Small intestine (tissue), 7 donors: ENCODE measurements at regions not wholly inside any gene's neighbourhood (a gene's known extent, or its start where the extent isn't known, plus 50 kb on each side); places are given as distances from the start of the nearest gene placed in this dataset.
A peak's percentile ranks its signal among the peaks of the same experiment; 100 is the strongest.

Experiments
- DNase-seq, 2 donors: peaks; one replicate each; pipeline versions ENCODE4 v3.0.0 to v3.0.0-alpha.2; 2013
- FAIRE-seq: peaks from 2 replicates; lab custom pipeline; 2012; peaks lifted over from hg19 to GRCh38; lab: Jason Lieb, UNC
- H3K27ac ChIP-seq, 3 donors: one replicate each; pipeline ENCODE4 v1.5.1; 2013; ENCODE audit warnings: low read length in 2 of 3, mild to moderate bottlenecking in 2 of 3, control low read depth in 1 of 3, inconsistent platforms in 1 of 3, low read depth in 1 of 3, moderate library complexity in 1 of 3
- H3K27me3 ChIP-seq, 3 donors: one replicate each; pipeline ENCODE4 v1.6.1; 2013; ENCODE audit warnings: low read length in 3 of 3, inconsistent platforms in 1 of 3; ENCODE audit not compliant: control insufficient read depth in 3 of 3, insufficient read depth in 3 of 3
- H3K36me3 ChIP-seq, 3 donors: one replicate each; pipeline ENCODE4 v1.6.1; 2013; ENCODE audit warnings: low read length in 3 of 3, inconsistent platforms in 1 of 3, low read depth in 1 of 3, mild to moderate bottlenecking in 1 of 3, moderate library complexity in 1 of 3; ENCODE audit not compliant: control insufficient read depth in 3 of 3, insufficient read depth in 2 of 3
- H3K4me1 ChIP-seq, 3 donors: one replicate each; pipeline ENCODE4 v1.6.1; 2013; ENCODE audit warnings: low read length in 2 of 3, inconsistent platforms in 1 of 3, low read depth in 1 of 3, mild to moderate bottlenecking in 1 of 3, moderate library complexity in 1 of 3; ENCODE audit not compliant: control insufficient read depth in 3 of 3, insufficient read depth in 2 of 3
- H3K4me3 ChIP-seq, 3 donors: one replicate each; pipeline ENCODE4 v1.5.1; 2013; ENCODE audit warnings: low read length in 3 of 3, control low read depth in 1 of 3, inconsistent platforms in 1 of 3, low read depth in 1 of 3, mild to moderate bottlenecking in 1 of 3, moderate library complexity in 1 of 3
- H3K9me3 ChIP-seq, 2 donors: one replicate each; pipeline ENCODE4 v1.6.1; 2013; ENCODE audit warnings: low read depth in 1 of 2, low read length in 1 of 2; ENCODE audit not compliant: control insufficient read depth in 2 of 2, insufficient read depth in 1 of 2
- WGBS, 3 donors: extraction: QIAGEN DNeasy Blood & Tissue Kit; methylation state at CpG; one replicate each; pipeline ENCODE4 v1.1.7; 2013; 5-methylcytosine and 5-hydroxymethylcytosine counted together
- donor health status: healthy with polysubstance abuse.
- donor health status: control.
- donor health status: control.
- donor health status: Bipolar disorder and iron deficiency.
- donor health status: healthy.

DNA sequence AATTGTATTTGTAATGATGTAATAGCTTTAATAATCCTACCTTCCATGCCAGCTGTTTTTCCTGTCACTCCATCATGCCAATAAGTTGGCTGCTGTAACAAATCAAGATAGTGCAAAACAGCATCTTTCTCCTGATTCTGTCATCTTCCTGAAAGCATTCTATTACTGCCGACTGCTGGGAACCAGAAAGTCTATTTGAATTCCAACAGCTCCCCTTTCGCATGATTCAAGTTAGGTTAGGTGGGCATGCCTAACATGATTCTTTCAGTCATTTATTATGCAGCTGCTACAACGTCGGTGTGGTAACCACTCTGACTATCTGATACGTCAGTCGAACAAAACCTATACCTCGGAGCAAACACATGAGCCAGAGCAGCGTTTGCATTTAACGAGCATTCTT is 127.9 kb upstream of the DMD start:
- FAIRE-seq (no peak), DNase-seq (peak in 1 of 2 donors; percentile 2)
- H3K36me3 ChIP-seq = no peaks in the 10 kb centered on the region
- H3K27ac ChIP-seq = no peak overlapping the region
- H3K27me3 ChIP-seq = no peaks in the 10 kb centered on the region
- H3K9me3 ChIP-seq = no peaks in the 10 kb centered on the region
- H3K4me3 ChIP-seq = no peak overlapping the region
- whole genome bisulfite sequencing, 3 donors = 22 to 49% (median 29%) methylated on average over 9 of the region's 9 CpGs
- no peaks in the 10 kb centered on the region for H3K4me1 ChIP-seq

GRCh38 chrX:33336783-33337182 is 125.4 kb upstream of the DMD start:
- Histone ChIP-seq H3K4me3 (no peak overlapping the region), H3K9me3 (no peaks in the 10 kb centered on the region), H3K36me3 (no peaks in the 10 kb centered on the region), H3K4me1 (no peaks in the 10 kb centered on the region), H3K27me3 (no peaks in the 10 kb centered on the region), H3K27ac (no peak overlapping the region)
- 15 to 29% (median 15%) methylated on average over 6 of the region's 6 CpGs for WGBS, 3 donors
- FAIRE-seq (no peak), DNase-seq (peak; percentile 0 to 18)

DNA sequence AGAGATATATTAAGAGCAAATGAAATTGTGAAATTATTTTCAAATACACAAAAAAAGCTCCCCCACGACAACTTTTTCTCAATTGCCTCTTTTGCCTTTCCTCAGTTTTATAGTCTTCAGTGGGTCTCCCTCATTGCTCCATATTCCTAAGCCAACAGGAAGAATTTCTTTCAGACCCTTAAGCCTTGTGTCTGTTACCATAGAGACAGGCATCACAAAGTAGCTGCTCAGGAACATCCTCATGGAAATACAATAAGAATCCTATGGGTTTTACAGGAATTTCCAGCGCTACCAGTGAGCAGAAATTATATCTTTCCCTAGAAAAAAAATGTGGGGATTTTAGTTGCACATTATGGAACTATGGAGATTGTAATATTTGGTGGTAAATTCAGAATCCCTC is 121.9 kb upstream of the DMD start:
- no peaks in the 10 kb centered on the region for H3K27me3 ChIP-seq
- FAIRE-seq (no peak), DNase-seq (no peak)
- H3K4me1 ChIP-seq = no peaks in the 10 kb centered on the region
- H3K27ac ChIP-seq = no peak overlapping the region
- no peak overlapping the region for H3K4me3 ChIP-seq
- no peaks in the 10 kb centered on the region for H3K9me3 ChIP-seq
- no peaks in the 10 kb centered on the region for H3K36me3 ChIP-seq
- WGBS, 3 donors = 62 to 86% (median 63%) methylated on average over 2 of the region's 2 CpGs

- Histone ChIP-seq H3K36me3 (no peaks in the 10 kb centered on the region), H3K4me1 (no peaks in the 10 kb centered on the region), H3K4me3 (no peak overlapping the region), H3K9me3 (no peaks in the 10 kb centered on the region), H3K27me3 (no peaks in the 10 kb centered on the region), H3K27ac (no peak overlapping the region)
- WGBS, 3 donors = 61 to 70% (median 66%) methylated on average over 3 of the region's 3 CpGs
- FAIRE-seq = no peak
- no peak for DNase-seq
Observed at GRCh38 chrX:33330798-33331197, 119.4 kb upstream of the DMD start.

DNA sequence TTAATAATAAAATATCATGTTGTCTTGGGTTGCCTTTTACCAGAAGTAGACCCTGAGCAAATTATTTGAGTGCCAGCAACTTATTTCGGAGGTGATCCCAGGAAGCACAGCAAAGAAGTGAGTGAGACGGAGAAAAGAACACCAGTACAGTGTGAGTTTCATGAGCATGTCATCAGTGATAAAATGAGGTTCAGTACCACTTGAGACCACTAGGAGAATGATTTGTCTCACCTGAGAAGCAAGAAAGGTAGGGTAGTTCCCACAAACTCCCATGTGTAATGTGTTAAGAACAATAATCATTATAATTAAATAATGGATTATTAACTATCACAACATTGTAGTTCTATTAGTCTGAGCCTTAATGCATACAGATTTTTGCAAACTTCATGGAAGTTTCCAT is 112.8 kb upstream of the DMD start:
- Histone ChIP-seq H3K27ac (no peak overlapping the region), H3K27me3 (no peaks in the 10 kb centered on the region), H3K4me1 (no peaks in the 10 kb centered on the region), H3K36me3 (no peaks in the 10 kb centered on the region), H3K4me3 (no peak overlapping the region), H3K9me3 (no peaks in the 10 kb centered on the region)
- no peak for FAIRE-seq
- WGBS, 3 donors = 81 to 87% (median 83%) methylated on average over 2 of the region's 2 CpGs
- no peak for DNase-seq

DNA sequence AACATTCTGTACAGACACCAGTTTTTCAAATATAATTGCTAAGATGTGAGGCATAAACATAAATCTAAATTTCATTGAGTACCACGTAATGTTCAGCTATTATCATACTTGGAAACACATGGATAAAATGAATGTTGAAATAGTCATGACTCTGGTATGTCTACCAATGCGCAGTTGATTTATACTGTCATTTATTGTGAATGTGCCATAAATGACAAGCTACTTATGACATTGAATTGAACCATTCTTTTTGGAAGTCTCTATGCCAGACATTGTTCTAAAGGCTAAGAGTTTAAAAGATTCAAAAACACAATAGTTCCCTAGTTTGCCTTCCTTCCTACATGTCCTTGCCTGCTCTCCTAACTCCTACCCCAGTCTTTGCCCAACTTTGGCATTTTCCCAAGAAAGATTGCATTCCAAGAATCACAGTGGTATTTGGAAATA is 96.6 kb upstream of the DMD start:
- WGBS, 3 donors = 79 to 86% (median 80%) methylated on average over 2 of the region's 2 CpGs
- no peaks in the 10 kb centered on the region for H3K36me3 ChIP-seq
- no peak overlapping the region for H3K27ac ChIP-seq
- FAIRE-seq (no peak), DNase-seq (no peak)
- H3K4me1 ChIP-seq = no peaks in the 10 kb centered on the region
- no peaks in the 10 kb centered on the region for H3K9me3 ChIP-seq
- no peaks in the 10 kb centered on the region for H3K27me3 ChIP-seq
- H3K4me3 ChIP-seq = no peak overlapping the region

GRCh38 chrX:33298622-33299021 is 87.3 kb upstream of the DMD start:
- no peak overlapping the region for H3K27ac ChIP-seq
- no peak overlapping the region for H3K4me3 ChIP-seq
- H3K9me3 ChIP-seq = no peaks in the 10 kb centered on the region
- WGBS, 3 donors = 92 to 95% (median 93%) methylated on average over 5 of the region's 5 CpGs
- no peaks in the 10 kb centered on the region for H3K27me3 ChIP-seq
- no peaks in the 10 kb centered on the region for H3K4me1 ChIP-seq
- DNase-seq (no peak), FAIRE-seq (no peak)
- no peaks in the 10 kb centered on the region for H3K36me3 ChIP-seq

DNA sequence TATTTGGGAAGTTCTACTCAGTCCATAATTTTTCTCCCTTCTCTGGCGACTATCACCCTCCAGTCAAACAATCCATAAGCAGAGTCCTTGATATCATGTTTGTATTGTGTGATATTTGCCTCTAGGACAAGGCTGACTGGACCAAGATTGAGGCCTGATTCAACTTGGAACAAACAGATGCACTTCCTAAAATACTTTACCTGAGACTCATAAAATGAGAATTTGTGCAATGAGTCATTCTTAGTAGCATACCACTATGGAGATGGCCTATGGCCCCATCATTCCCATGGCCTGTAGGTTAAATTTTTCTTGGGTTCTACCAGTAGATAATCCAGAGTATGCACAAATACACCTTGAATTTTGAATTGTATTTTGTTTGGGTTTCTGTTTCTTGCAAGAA is 74.2 kb upstream of the DMD start:
- FAIRE-seq = no peak
- Histone ChIP-seq H3K9me3 (no peaks in the 10 kb centered on the region), H3K27me3 (no peaks in the 10 kb centered on the region), H3K27ac (no peak overlapping the region), H3K36me3 (no peaks in the 10 kb centered on the region), H3K4me3 (no peak overlapping the region), H3K4me1 (no peaks in the 10 kb centered on the region)
- WGBS, 3 donors = 40 to 75% (median 68%) methylated on average over 1 of the region's 1 CpG
- no peak for DNase-seq

DNA sequence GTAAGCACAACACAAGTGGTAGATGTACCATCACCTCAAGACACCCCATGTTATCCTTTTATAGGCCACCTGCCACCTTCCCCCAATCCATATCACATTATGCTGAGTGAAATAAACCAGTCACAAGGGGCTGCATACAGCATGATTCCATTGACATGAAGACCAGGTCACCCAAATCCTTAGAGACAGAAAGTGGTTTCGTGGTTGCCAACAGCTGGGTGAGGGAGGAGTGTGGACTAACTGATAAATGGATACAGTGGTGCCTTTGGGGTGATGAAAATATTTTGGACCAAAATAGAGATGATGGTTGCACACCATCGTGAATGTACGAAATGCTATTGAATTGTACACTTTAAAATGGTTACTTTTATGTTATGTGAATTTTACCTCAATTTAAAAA is 65.7 kb upstream of the DMD start:
- FAIRE-seq (no peak), DNase-seq (no peak)
- no peaks in the 10 kb centered on the region for H3K9me3 ChIP-seq

More for the DNA sequence above, 65.7 kb upstream of the DMD start:
- Histone ChIP-seq H3K36me3 (no peaks in the 10 kb centered on the region), H3K27me3 (no peaks in the 10 kb centered on the region), H3K4me1 (no peaks in the 10 kb centered on the region), H3K4me3 (no peak overlapping the region), H3K27ac (no peak overlapping the region)
- 69 to 87% (median 79%) methylated on average over 3 of the region's 3 CpGs for WGBS, 3 donors
